ENCODE measurements at regions not wholly inside any gene's neighbourhood (a gene's known extent, or its start where the extent isn't known, plus 50 kb on each side); places are given as distances from the start of the nearest gene placed in this dataset.

DNA sequence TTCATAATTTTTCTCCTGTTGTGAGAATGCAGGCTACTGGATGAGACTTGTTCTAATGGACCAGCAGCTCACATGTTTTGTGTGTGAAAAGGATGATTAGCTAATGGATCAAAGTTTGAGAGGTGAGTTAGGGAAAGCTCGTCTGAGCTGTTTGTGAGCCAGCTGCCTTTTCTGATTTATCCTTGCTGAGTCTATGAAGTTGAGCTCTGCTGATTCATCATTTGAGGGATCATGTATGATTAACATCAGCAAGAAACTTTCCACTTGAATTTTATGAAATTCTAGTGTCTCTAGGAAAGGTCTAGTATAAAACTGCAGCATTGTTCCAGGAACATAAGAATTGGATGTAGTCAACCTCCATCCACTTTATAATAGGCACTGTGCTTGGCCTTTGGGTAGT lies 698.7 kb downstream of the NTRK3 start:
- TF ChIP-seq ZC3H10 (CRISPR knock-in tag; IDR thresholded peaks at IDR 0.05) (no peak), ZNF70 (CRISPR knock-in tag; IDR thresholded peaks at IDR 0.05) (no peak), GLIS3 (CRISPR knock-in tag; IDR thresholded peaks at IDR 0.05) (no peak), TOX (CRISPR knock-in tag; IDR thresholded peaks at IDR 0.05; ENCODE audit: borderline replicate concordance) (no peak), ZNF8 (CRISPR knock-in tag; IDR thresholded peaks at IDR 0.05) (no peak), RARB (CRISPR knock-in tag; IDR thresholded peaks at IDR 0.05) (no peak), ESRRG (CRISPR knock-in tag; IDR thresholded peaks at IDR 0.05) (no peak), OSR1 (CRISPR knock-in tag; IDR thresholded peaks at IDR 0.05) (no peak), ISL1 (CRISPR knock-in tag; IDR thresholded peaks at IDR 0.05) (no peak), CSDC2 (CRISPR knock-in tag; IDR thresholded peaks at IDR 0.05) (no peak), SNAI2 (CRISPR knock-in tag; IDR thresholded peaks at IDR 0.05) (no peak), ZFP3 (CRISPR knock-in tag; IDR thresholded peaks at IDR 0.05) (no peak), BACH2 (CRISPR knock-in tag; IDR thresholded peaks at IDR 0.05; ENCODE audit: borderline replicate concordance) (no peak), ZNF565 (CRISPR knock-in tag; conservative IDR thresholded peaks at IDR 0.05; ENCODE audit: low read depth) (no peak), ZFP30 (CRISPR knock-in tag; IDR thresholded peaks at IDR 0.05) (no peak)
- TF ChIP-seq, protein P1, sequence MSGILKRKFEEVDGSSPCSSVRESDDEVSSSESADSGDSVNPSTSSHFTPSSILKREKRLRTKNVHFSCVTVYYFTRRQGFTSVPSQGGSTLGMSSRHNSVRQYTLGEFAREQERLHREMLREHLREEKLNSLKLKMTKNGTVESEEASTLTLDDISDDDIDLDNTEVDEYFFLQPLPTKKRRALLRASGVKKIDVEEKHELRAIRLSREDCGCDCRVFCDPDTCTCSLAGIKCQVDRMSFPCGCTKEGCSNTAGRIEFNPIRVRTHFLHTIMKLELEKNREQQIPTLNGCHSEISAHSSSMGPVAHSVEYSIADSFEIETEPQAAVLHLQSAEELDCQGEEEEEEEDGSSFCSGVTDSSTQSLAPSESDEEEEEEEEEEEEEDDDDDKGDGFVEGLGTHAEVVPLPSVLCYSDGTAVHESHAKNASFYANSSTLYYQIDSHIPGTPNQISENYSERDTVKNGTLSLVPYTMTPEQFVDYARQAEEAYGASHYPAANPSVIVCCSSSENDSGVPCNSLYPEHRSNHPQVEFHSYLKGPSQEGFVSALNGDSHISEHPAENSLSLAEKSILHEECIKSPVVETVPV (CRISPR knock-in tag; IDR thresholded peaks at IDR 0.05) = no peak
- TF ChIP-seq, protein P2, sequence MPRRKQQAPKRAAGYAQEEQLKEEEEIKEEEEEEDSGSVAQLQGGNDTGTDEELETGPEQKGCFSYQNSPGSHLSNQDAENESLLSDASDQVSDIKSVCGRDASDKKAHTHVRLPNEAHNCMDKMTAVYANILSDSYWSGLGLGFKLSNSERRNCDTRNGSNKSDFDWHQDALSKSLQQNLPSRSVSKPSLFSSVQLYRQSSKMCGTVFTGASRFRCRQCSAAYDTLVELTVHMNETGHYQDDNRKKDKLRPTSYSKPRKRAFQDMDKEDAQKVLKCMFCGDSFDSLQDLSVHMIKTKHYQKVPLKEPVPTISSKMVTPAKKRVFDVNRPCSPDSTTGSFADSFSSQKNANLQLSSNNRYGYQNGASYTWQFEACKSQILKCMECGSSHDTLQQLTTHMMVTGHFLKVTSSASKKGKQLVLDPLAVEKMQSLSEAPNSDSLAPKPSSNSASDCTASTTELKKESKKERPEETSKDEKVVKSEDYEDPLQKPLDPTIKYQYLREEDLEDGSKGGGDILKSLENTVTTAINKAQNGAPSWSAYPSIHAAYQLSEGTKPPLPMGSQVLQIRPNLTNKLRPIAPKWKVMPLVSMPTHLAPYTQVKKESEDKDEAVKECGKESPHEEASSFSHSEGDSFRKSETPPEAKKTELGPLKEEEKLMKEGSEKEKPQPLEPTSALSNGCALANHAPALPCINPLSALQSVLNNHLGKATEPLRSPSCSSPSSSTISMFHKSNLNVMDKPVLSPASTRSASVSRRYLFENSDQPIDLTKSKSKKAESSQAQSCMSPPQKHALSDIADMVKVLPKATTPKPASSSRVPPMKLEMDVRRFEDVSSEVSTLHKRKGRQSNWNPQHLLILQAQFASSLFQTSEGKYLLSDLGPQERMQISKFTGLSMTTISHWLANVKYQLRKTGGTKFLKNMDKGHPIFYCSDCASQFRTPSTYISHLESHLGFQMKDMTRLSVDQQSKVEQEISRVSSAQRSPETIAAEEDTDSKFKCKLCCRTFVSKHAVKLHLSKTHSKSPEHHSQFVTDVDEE (CRISPR knock-in tag; IDR thresholded peaks at IDR 0.05) = no peak
- TF ChIP-seq, protein P3, sequence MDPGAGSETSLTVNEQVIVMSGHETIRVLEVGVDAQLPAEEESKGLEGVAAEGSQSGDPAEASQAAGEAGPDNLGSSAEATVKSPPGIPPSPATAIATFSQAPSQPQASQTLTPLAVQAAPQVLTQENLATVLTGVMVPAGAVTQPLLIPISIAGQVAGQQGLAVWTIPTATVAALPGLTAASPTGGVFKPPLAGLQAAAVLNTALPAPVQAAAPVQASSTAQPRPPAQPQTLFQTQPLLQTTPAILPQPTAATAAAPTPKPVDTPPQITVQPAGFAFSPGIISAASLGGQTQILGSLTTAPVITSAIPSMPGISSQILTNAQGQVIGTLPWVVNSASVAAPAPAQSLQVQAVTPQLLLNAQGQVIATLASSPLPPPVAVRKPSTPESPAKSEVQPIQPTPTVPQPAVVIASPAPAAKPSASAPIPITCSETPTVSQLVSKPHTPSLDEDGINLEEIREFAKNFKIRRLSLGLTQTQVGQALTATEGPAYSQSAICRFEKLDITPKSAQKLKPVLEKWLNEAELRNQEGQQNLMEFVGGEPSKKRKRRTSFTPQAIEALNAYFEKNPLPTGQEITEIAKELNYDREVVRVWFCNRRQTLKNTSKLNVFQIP (CRISPR knock-in tag; IDR thresholded peaks at IDR 0.05; ENCODE audit: borderline replicate concordance, low read depth) = no peak
- TF ChIP-seq, protein P4, sequence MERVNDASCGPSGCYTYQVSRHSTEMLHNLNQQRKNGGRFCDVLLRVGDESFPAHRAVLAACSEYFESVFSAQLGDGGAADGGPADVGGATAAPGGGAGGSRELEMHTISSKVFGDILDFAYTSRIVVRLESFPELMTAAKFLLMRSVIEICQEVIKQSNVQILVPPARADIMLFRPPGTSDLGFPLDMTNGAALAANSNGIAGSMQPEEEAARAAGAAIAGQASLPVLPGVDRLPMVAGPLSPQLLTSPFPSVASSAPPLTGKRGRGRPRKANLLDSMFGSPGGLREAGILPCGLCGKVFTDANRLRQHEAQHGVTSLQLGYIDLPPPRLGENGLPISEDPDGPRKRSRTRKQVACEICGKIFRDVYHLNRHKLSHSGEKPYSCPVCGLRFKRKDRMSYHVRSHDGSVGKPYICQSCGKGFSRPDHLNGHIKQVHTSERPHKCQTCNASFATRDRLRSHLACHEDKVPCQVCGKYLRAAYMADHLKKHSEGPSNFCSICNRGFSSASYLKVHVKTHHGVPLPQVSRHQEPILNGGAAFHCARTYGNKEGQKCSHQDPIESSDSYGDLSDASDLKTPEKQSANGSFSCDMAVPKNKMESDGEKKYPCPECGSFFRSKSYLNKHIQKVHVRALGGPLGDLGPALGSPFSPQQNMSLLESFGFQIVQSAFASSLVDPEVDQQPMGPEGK (CRISPR knock-in tag; IDR thresholded peaks at IDR 0.05; ENCODE audit: borderline replicate concordance) = no peak
- TF ChIP-seq, protein P5, sequence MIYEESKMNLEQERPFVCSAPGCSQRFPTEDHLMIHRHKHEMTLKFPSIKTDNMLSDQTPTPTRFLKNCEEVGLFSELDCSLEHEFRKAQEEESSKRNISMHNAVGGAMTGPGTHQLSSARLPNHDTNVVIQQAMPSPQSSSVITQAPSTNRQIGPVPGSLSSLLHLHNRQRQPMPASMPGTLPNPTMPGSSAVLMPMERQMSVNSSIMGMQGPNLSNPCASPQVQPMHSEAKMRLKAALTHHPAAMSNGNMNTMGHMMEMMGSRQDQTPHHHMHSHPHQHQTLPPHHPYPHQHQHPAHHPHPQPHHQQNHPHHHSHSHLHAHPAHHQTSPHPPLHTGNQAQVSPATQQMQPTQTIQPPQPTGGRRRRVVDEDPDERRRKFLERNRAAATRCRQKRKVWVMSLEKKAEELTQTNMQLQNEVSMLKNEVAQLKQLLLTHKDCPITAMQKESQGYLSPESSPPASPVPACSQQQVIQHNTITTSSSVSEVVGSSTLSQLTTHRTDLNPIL (CRISPR knock-in tag; IDR thresholded peaks at IDR 0.05; ENCODE audit: low read depth) = no peak
- no peak for ATAC-seq

DNA sequence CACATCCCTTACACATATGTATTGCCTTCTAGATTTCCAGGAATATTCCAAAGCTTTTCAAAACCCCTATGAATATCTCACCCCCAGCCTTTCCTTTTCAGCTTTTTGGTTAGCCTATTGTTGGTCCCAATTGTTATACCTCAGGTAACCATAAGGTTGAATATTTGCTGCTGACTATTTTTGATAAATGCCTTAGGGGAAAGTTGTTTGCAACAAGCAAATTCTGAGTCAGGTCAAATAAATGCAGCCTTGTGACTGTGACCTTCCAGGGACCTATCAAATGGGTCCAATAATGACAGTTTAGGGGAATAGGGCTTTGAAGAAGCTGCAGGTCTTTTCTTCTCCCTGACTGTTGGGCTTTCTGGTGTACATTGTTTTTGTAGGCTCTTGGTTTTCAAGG lies 699.7 kb downstream of the NTRK3 start:
- TF ChIP-seq ZC3H10 (CRISPR knock-in tag; IDR thresholded peaks at IDR 0.05) (no peak), BACH2 (CRISPR knock-in tag; IDR thresholded peaks at IDR 0.05; ENCODE audit: borderline replicate concordance) (no peak), ISL1 (CRISPR knock-in tag; IDR thresholded peaks at IDR 0.05) (no peak), CSDC2 (CRISPR knock-in tag; IDR thresholded peaks at IDR 0.05) (no peak)
- TF ChIP-seq, protein P3 (CRISPR knock-in tag; IDR thresholded peaks at IDR 0.05; ENCODE audit: borderline replicate concordance, low read depth) = no peak
- TF ChIP-seq, protein P2 (CRISPR knock-in tag; IDR thresholded peaks at IDR 0.05) = no peak

More for the DNA sequence above, 699.7 kb downstream of the NTRK3 start:
- no peak for ATAC-seq

Measured in SK-N-SH treated with all-trans-retinoic acid at 6 μM for 48 hours (cell line).